Astrocyte (in vitro differentiated cells and primary cell): ENCODE measurements at regions not wholly inside any gene's neighbourhood (a gene's known extent, or its start where the extent isn't known, plus 50 kb on each side); places are given as distances from the start of the nearest gene placed in this dataset.
A peak's percentile ranks its signal among the peaks of the same experiment; 100 is the strongest.

Source experiments
- DNase-seq: peaks from one replicate; pipeline ENCODE4 v3.0.0-alpha.2; 2010; ENCODE audit warnings: low read depth
- FAIRE-seq: peaks from 2 replicates; lab custom pipeline; 2011; peaks lifted over from hg19 to GRCh38; lab: Jason Lieb, UNC
- H2AFZ ChIP-seq: 2 replicates; pipeline ENCODE4 v1.6.0; 2012; ENCODE audit warnings: low read depth, low read length, inconsistent platforms
- H3K27ac ChIP-seq: 2 replicates; pipeline ENCODE4 v1.5.1; 2011; ENCODE audit warnings: low read depth, low read length, inconsistent platforms
- H3K27me3 ChIP-seq: 2 replicates; pipeline ENCODE4 v1.6.0; 2011; ENCODE audit warnings: low read length, inconsistent platforms; ENCODE audit not compliant: insufficient read depth
- H3K36me3 ChIP-seq: 2 replicates; pipeline ENCODE4 v1.5.1; 2011; ENCODE audit warnings: low read length, inconsistent platforms; ENCODE audit not compliant: insufficient read depth
- H3K4me1 ChIP-seq: 2 replicates; pipeline ENCODE4 v1.5.1; 2011; ENCODE audit warnings: low read length, inconsistent platforms; ENCODE audit not compliant: insufficient read depth
- H3K4me2 ChIP-seq: 2 replicates; pipeline ENCODE4 v1.6.0; 2012; ENCODE audit warnings: low read length, inconsistent platforms
- H3K4me3 ChIP-seq: 2 replicates; pipeline ENCODE4 v1.5.1; 2011; ENCODE audit warnings: low read depth, mild to moderate bottlenecking, low read length, inconsistent platforms; ENCODE audit not compliant: insufficient read depth
- H3K79me2 ChIP-seq: 2 replicates; pipeline ENCODE4 v1.6.0; 2012; ENCODE audit warnings: mild to moderate bottlenecking, low read length, inconsistent platforms; ENCODE audit not compliant: insufficient read depth
- H3K9ac ChIP-seq: 2 replicates; pipeline ENCODE4 v1.6.0; 2012; ENCODE audit warnings: mild to moderate bottlenecking, low read length, inconsistent platforms
- H3K9me3 ChIP-seq: 2 replicates; pipeline ENCODE4 v1.5.1; 2012; ENCODE audit warnings: low read depth, mild to moderate bottlenecking, low read length, inconsistent platforms; ENCODE audit not compliant: insufficient read depth
- H4K20me1 ChIP-seq: 2 replicates; pipeline ENCODE4 v1.6.0; 2012; ENCODE audit warnings: low read length, inconsistent platforms; ENCODE audit not compliant: insufficient read depth
- H3K27ac Mint-ChIP-seq: one replicate; pipeline ENCODE4 v1.8.0; 2021; ENCODE audit warnings: mild to moderate bottlenecking, mixed read lengths; ENCODE audit not compliant: unreplicated experiment
- H3K27me3 Mint-ChIP-seq: one replicate; pipeline ENCODE4 v1.8.0; 2021; ENCODE audit warnings: low read depth, mixed read lengths; ENCODE audit not compliant: unreplicated experiment
- H3K36me3 Mint-ChIP-seq: one replicate; pipeline ENCODE4 v1.8.0; 2021; ENCODE audit warnings: low read depth, mixed read lengths; ENCODE audit not compliant: unreplicated experiment
- H3K4me1 Mint-ChIP-seq: one replicate; pipeline ENCODE4 v1.8.0; 2021; ENCODE audit warnings: low read depth, mixed read lengths; ENCODE audit not compliant: unreplicated experiment
- H3K4me3 Mint-ChIP-seq: one replicate; pipeline ENCODE4 v1.8.0; 2021; ENCODE audit warnings: mild to moderate bottlenecking, moderate library complexity, mixed read lengths; ENCODE audit not compliant: unreplicated experiment
- H3K9me3 Mint-ChIP-seq: one replicate; pipeline ENCODE4 v1.8.0; 2021; ENCODE audit warnings: mild to moderate bottlenecking, mixed read lengths; ENCODE audit not compliant: unreplicated experiment
- EZH2 ChIP-seq: IDR thresholded peaks from 2 replicates; pipeline ENCODE4 v1.6.1; 2012; ENCODE audit warnings: mild to moderate bottlenecking, low read length, inconsistent platforms; ENCODE audit not compliant: insufficient read depth
- TF ChIP-seq, protein P1 (sequence below): IDR thresholded peaks from 2 replicates; pipeline ENCODE4 v1.5.1; 2011; ENCODE audit warnings: low read depth, mild to moderate bottlenecking, inconsistent platforms, low read length, moderate library complexity; ENCODE audit not compliant: insufficient read depth

DNA sequence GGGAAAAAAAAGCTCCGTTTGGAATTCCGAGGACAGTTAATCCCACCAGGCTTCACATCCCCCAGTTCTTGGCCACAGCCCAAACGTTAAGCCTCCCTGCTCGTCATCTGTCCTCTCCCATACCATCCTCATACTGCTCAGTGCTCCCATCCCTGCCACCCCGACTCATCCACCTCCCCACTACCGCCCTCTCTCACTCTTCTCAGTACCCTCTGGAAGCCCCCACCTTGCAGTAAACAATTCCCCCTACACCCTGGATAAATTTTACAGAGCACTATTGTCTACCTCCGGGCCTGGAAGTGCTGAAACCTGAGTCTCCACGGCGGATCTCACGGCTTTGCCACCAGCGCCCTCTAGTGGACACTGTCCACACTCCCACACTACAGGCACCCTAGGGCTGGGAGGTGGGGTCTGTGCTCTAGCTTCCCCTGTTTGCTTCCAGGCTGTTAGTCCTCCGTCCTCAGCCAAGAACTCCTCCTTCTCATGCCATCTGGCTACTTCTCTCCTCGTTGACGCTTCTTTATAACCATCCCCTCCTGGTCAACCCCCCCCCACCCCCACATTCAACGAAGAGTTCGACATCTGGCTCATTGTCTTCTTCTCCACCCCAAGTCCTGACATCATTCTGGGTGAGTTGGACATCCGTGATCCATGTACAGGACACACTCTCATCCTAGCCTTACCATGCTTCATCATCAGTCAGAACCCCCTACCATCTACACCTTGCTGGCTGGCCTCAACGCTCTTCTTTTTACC lies 54.5 kb downstream of the RTL9 start:
- no peak overlapping the region for H3K4me3 ChIP-seq
- Mint-ChIP-seq H3K36me3 (no peaks in the 10 kb centered on the region), H3K9me3 (no peaks in the 10 kb centered on the region), H3K27me3 (no peaks in the 10 kb centered on the region), H3K4me1 (peaks cover 21% of the 10 kb centered on the region), H3K4me3 (peak overlapping the region; percentile 45), H3K27ac (peak overlapping the region; percentile 66)
- peak; percentile 87 for FAIRE-seq
- no peaks in the 10 kb centered on the region for H3K9me3 ChIP-seq
- H3K27me3 ChIP-seq, result no peaks in the 10 kb centered on the region
- no peaks in the 10 kb centered on the region for H3K36me3 ChIP-seq
- H3K4me2 ChIP-seq, result peak overlapping the region; percentile 79
- TF ChIP-seq, protein P1, sequence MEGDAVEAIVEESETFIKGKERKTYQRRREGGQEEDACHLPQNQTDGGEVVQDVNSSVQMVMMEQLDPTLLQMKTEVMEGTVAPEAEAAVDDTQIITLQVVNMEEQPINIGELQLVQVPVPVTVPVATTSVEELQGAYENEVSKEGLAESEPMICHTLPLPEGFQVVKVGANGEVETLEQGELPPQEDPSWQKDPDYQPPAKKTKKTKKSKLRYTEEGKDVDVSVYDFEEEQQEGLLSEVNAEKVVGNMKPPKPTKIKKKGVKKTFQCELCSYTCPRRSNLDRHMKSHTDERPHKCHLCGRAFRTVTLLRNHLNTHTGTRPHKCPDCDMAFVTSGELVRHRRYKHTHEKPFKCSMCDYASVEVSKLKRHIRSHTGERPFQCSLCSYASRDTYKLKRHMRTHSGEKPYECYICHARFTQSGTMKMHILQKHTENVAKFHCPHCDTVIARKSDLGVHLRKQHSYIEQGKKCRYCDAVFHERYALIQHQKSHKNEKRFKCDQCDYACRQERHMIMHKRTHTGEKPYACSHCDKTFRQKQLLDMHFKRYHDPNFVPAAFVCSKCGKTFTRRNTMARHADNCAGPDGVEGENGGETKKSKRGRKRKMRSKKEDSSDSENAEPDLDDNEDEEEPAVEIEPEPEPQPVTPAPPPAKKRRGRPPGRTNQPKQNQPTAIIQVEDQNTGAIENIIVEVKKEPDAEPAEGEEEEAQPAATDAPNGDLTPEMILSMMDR, result peak; percentile 60
- no peak for TF ChIP-seq EZH2
- peaks cover 48% of the 10 kb centered on the region for H3K4me1 ChIP-seq
- H3K27ac ChIP-seq, result no peak overlapping the region
- H3K79me2 ChIP-seq, result no peaks in the 10 kb centered on the region
- peak overlapping the region; percentile 67 for H2AFZ ChIP-seq
- H4K20me1 ChIP-seq, result no peaks in the 10 kb centered on the region
- peak overlapping the region; percentile 70 for H3K9ac ChIP-seq
- no peak for DNase-seq

DNA sequence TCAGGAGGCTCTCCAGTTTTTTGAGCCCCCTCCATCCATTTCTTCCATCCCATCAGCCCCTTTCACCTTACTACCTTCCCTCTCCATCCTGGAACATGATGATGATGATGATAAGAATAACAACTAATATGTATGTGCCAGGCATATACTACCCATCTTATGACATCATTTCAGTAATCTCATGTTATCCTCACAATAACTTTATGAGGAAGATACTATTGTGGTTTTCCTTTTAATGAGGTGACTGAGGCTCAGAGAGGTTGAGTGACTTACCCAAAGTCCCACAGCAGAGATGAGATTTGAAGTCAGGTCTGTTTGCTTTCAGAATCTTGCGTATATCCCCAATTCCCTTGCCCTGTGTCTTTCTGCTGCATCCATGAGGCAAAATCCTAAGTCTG lies 55.1 kb downstream of the RTL9 start:
- H3K9me3 Mint-ChIP-seq, result no peaks in the 10 kb centered on the region
- H3K36me3 ChIP-seq, result no peaks in the 10 kb centered on the region
- H3K4me3 Mint-ChIP-seq, result no peak overlapping the region
- DNase-seq (no peak), FAIRE-seq (no peak)
- no peak overlapping the region for H3K27ac Mint-ChIP-seq
- no peaks in the 10 kb centered on the region for H3K9me3 ChIP-seq
- no peak for TF ChIP-seq EZH2
- TF ChIP-seq, protein P1, result no peak
- peaks cover 54% of the 10 kb centered on the region for H3K4me1 ChIP-seq
- H3K4me1 Mint-ChIP-seq, result peaks cover 27% of the 10 kb centered on the region
- no peaks in the 10 kb centered on the region for H3K36me3 Mint-ChIP-seq
- H4K20me1 ChIP-seq, result no peaks in the 10 kb centered on the region
- no peaks in the 10 kb centered on the region for H3K79me2 ChIP-seq
- no peak overlapping the region for H3K4me3 ChIP-seq
- H3K27me3 Mint-ChIP-seq, result no peaks in the 10 kb centered on the region
- H3K9ac ChIP-seq, result peak overlapping the region; percentile 70
- peak overlapping the region; percentile 93 for H3K27ac ChIP-seq
- no peak overlapping the region for H2AFZ ChIP-seq
- H3K4me2 ChIP-seq, result peak overlapping the region; percentile 79
- no peaks in the 10 kb centered on the region for H3K27me3 ChIP-seq

DNA sequence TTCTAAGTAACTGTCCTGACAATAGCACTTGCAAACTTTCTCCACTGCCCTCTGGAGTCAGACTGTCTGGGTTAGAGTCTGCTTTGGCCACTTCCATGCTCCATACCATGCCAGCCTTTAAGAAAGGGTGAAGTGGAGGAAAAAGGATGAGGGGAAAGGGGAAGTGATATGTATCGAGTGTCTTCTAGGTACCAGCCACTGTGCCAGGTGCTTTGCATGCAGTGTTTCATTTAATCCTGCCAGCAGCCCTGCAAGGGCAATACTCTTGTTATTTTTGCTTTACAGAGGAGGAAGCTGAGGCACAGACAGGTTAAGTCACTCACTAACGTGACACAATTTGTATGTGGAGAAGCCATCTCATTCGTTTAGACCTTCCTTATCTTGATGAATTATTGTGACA lies 55.6 kb downstream of the RTL9 start:
- no peak for DNase-seq
- Mint-ChIP-seq H3K27me3 (no peaks in the 10 kb centered on the region), H3K27ac (no peak overlapping the region), H3K4me3 (no peak overlapping the region), H3K36me3 (no peaks in the 10 kb centered on the region), H3K9me3 (no peaks in the 10 kb centered on the region), H3K4me1 (peaks cover 32% of the 10 kb centered on the region)
- Histone ChIP-seq H3K36me3 (no peaks in the 10 kb centered on the region), H4K20me1 (no peaks in the 10 kb centered on the region), H2AFZ (no peak overlapping the region), H3K9me3 (no peaks in the 10 kb centered on the region), H3K79me2 (no peaks in the 10 kb centered on the region), H3K4me2 (peak overlapping the region; percentile 74), H3K4me3 (no peak overlapping the region), H3K27ac (peak overlapping the region; percentile 93), H3K27me3 (no peaks in the 10 kb centered on the region), H3K9ac (peak overlapping the region; percentile 70), H3K4me1 (peaks cover 59% of the 10 kb centered on the region)
- peak; percentile 89 for FAIRE-seq
- TF ChIP-seq EZH2, result no peak
- TF ChIP-seq, protein P1, result no peak
